Keratinocyte (primary cell): ENCODE measurements at regions not wholly inside any gene's neighbourhood (a gene's known extent, or its start where the extent isn't known, plus 50 kb on each side); places are given as distances from the start of the nearest gene placed in this dataset.

ENCODE experiments used
- DNase-seq: peaks from one replicate; pipeline ENCODE4 v3.0.0-alpha.2; 2011; ENCODE audit warnings: low read depth, missing footprints, low spot score
- FAIRE-seq: peaks from 2 replicates; lab custom pipeline; 2011; peaks lifted over from hg19 to GRCh38; lab: Jason Lieb, UNC
- H2AFZ ChIP-seq: 2 replicates; pipeline ENCODE4 v1.6.0; 2012; ENCODE audit warnings: low read length, control low read depth, inconsistent platforms; ENCODE audit not compliant: control insufficient read depth
- H3K27ac ChIP-seq: 2 replicates; pipeline ENCODE4 v1.5.1; 2011; ENCODE audit warnings: low read length; ENCODE audit not compliant: control insufficient read depth, insufficient read depth
- H3K27me3 ChIP-seq: 3 replicates; pipeline ENCODE4 v1.6.0; 2011; ENCODE audit warnings: low read length; ENCODE audit not compliant: control insufficient read depth, insufficient read depth; ENCODE audit errors: extremely low read depth
- H3K36me3 ChIP-seq, 2 experiments: 2 replicates in 1 of 2; 3 replicates in 1 of 2; pipeline ENCODE4 v1.5.1; 2011; ENCODE audit warnings: low read length in 2 of 2, mild to moderate bottlenecking in 1 of 2; ENCODE audit not compliant: control insufficient read depth in 2 of 2, insufficient read depth in 2 of 2; ENCODE audit errors: extremely low read depth in 1 of 2
- H3K4me1 ChIP-seq: 3 replicates; pipeline ENCODE4 v1.5.1; 2011; ENCODE audit warnings: low read length; ENCODE audit not compliant: control insufficient read depth, insufficient read depth; ENCODE audit errors: extremely low read depth
- H3K4me2 ChIP-seq: 3 replicates; pipeline ENCODE4 v1.6.0; 2011; ENCODE audit warnings: low read depth, low read length; ENCODE audit not compliant: control insufficient read depth, insufficient read depth; ENCODE audit errors: extremely low read depth
- H3K4me3 ChIP-seq, 3 experiments: fragments of 200-600 bp in 1 of 3; sonication (generic) in 1 of 3; 2 replicates in 2 of 3; 3 replicates in 1 of 3; pipeline ENCODE4 v1.5.1; 2011 to 2016; ENCODE audit warnings: low read length in 3 of 3, mild to moderate bottlenecking in 3 of 3, control low read depth in 2 of 3, inconsistent platforms in 1 of 3, low read depth in 1 of 3, mixed read lengths in 1 of 3, mixed run types in 1 of 3, moderate library complexity in 1 of 3; ENCODE audit not compliant: control insufficient read depth in 2 of 3, insufficient read depth in 2 of 3; ENCODE audit errors: extremely low read depth in 1 of 3
- H3K79me2 ChIP-seq: 2 replicates; pipeline ENCODE4 v1.6.0; 2012; ENCODE audit warnings: low read length; ENCODE audit not compliant: control insufficient read depth, insufficient read depth
- H3K9ac ChIP-seq: 3 replicates; pipeline ENCODE4 v1.6.0; 2011; ENCODE audit warnings: low read length; ENCODE audit not compliant: control insufficient read depth, insufficient read depth; ENCODE audit errors: extremely low read depth
- H3K9me1 ChIP-seq: 3 replicates; pipeline ENCODE4 v1.6.0; 2011; ENCODE audit warnings: low read length; ENCODE audit not compliant: control insufficient read depth, insufficient read depth; ENCODE audit errors: extremely low read depth
- H3K9me3 ChIP-seq: 2 replicates; pipeline ENCODE4 v1.5.1; 2012; ENCODE audit warnings: low read depth, low read length; ENCODE audit not compliant: control insufficient read depth
- H4K20me1 ChIP-seq: 3 replicates; pipeline ENCODE4 v1.6.0; 2011; ENCODE audit warnings: low read length; ENCODE audit not compliant: control insufficient read depth, insufficient read depth; ENCODE audit errors: extremely low read depth
- CTCF ChIP-seq, 3 experiments: IDR thresholded peaks in 1 of 3; conservative IDR thresholded peaks in 1 of 3; optimal IDR thresholded peaks in 1 of 3; 2 replicates in 2 of 3; 3 replicates in 1 of 3; pipeline versions ENCODE3 to v1.5.1; 2011; ENCODE audit warnings: low read length in 3 of 3, mild to moderate bottlenecking in 3 of 3, moderate library complexity in 2 of 3, control low read depth in 1 of 3, inconsistent platforms in 1 of 3; ENCODE audit not compliant: insufficient read depth in 2 of 3; ENCODE audit errors: extremely low read depth in 1 of 3
- EZH2 ChIP-seq: IDR thresholded peaks from one replicate; pipeline ENCODE4 v1.6.1; 2012; ENCODE audit warnings: inconsistent platforms, mild to moderate bottlenecking, low read length, moderate library complexity
- dilution Hi-C: fragments of 300-500 bp; cut with MboI; formaldehyde crosslinking; loops from one replicate; pipeline ENCODE4 v1.7.0; 2020; ENCODE audit warnings: low sequenced_read_pairs; ENCODE audit not compliant: extremely low pct_ligation_motif_present

- H3K79me2 ChIP-seq: no peaks in the 10 kb centered on the region
- no peak overlapping the region for H3K4me2 ChIP-seq
- H4K20me1 ChIP-seq: no peaks in the 10 kb centered on the region
- no peak overlapping the region for H3K4me3 ChIP-seq
- no peaks in the 10 kb centered on the region for H3K9me3 ChIP-seq
- no peak overlapping the region for H3K9ac ChIP-seq
- no peaks in the 10 kb centered on the region for H3K36me3 ChIP-seq
- no peaks in the 10 kb centered on the region for H3K27me3 ChIP-seq
- DNase-seq (no peak), FAIRE-seq (no peak)
- no peak overlapping the region for H2AFZ ChIP-seq
- H3K9me1 ChIP-seq: no peaks in the 10 kb centered on the region
- dilution Hi-C loops: no loop called here
- H3K27ac ChIP-seq: no peak overlapping the region
- TF ChIP-seq CTCF (optimal IDR thresholded peaks at IDR 0.05 in 1 of 3, IDR thresholded peaks at IDR 0.05 in 1 of 3, conservative IDR thresholded peaks at IDR 0.05 in 1 of 3; ENCODE audit: extremely low read depth in 1 of 3, insufficient read depth in 2 of 3, low read length in 3 of 3) (no peak), EZH2 (no peak)
- no peaks in the 10 kb centered on the region for H3K4me1 ChIP-seq
Observed at GRCh38 chr16:58904291-58904690, 170.2 kb upstream of the GOT2 start.

- H4K20me1 ChIP-seq: no peaks in the 10 kb centered on the region
- no peaks in the 10 kb centered on the region for H3K27me3 ChIP-seq
- H3K27ac ChIP-seq: no peak overlapping the region
- H2AFZ ChIP-seq: no peak overlapping the region
- dilution Hi-C loops: no loop called here
- no peak overlapping the region for H3K4me2 ChIP-seq
- H3K9ac ChIP-seq: no peak overlapping the region
- DNase-seq: no peak
- no peaks in the 10 kb centered on the region for H3K36me3 ChIP-seq
- no peak for FAIRE-seq
- no peaks in the 10 kb centered on the region for H3K4me1 ChIP-seq
- peaks cover 3% of the 10 kb centered on the region for H3K9me3 ChIP-seq
- no peaks in the 10 kb centered on the region for H3K9me1 ChIP-seq
- H3K4me3 ChIP-seq: no peak overlapping the region
- H3K79me2 ChIP-seq: no peaks in the 10 kb centered on the region
- no peak for TF ChIP-seq CTCF (optimal IDR thresholded peaks at IDR 0.05 in 1 of 3, IDR thresholded peaks at IDR 0.05 in 1 of 3, conservative IDR thresholded peaks at IDR 0.05 in 1 of 3; ENCODE audit: extremely low read depth in 1 of 3, insufficient read depth in 2 of 3, low read length in 3 of 3)
- no peak for TF ChIP-seq EZH2
Observed at GRCh38 chr16:58889516-58889915, 155.4 kb upstream of the GOT2 start.
